ENCODE measurements at regions not wholly inside any gene's neighbourhood (a gene's known extent, or its start where the extent isn't known, plus 50 kb on each side); places are given as distances from the start of the nearest gene placed in this dataset.

- CTCF ChIA-PET: no interaction called here
- POLR2A ChIA-PET: no interaction called here
- DNase-seq (ENCODE audit: extremely low spot score): no peak
- TF ChIP-seq ELF4 (IDR thresholded peaks at IDR 0.05): no peak
- TF ChIP-seq BHLHE40 (IDR thresholded peaks at IDR 0.05; ENCODE audit: borderline replicate concordance): no peak
- no peak for TF ChIP-seq CTBP1 (IDR thresholded peaks at IDR 0.05; ENCODE audit: borderline replicate concordance)
- no peak for TF ChIP-seq LEF1 (IDR thresholded peaks at IDR 0.05; ENCODE audit: borderline replicate concordance)
- no peak for TF ChIP-seq TARDBP (IDR thresholded peaks at IDR 0.05)
- TF ChIP-seq SUZ12 (IDR thresholded peaks at IDR 0.05): no peak
These were observed 54.1 kb upstream of the SALL4 start for GRCh38 chr20:51856432-51856831.

GRCh38 chr20:51854921-51855320, 52.6 kb upstream of the SALL4 start:
- no peak for DNase-seq (ENCODE audit: extremely low spot score)
- no peak for TF ChIP-seq ZNF384 (IDR thresholded peaks at IDR 0.05)
- no peak for TF ChIP-seq NFRKB (IDR thresholded peaks at IDR 0.05)
- no peak for TF ChIP-seq FOXM1 (IDR thresholded peaks at IDR 0.05; ENCODE audit: borderline replicate concordance)
- TF ChIP-seq FOXK2 (IDR thresholded peaks at IDR 0.05): no peak
- TF ChIP-seq CTBP1 (IDR thresholded peaks at IDR 0.05; ENCODE audit: borderline replicate concordance): no peak
- TF ChIP-seq L3MBTL2 (conservative IDR thresholded peaks at IDR 0.05): no peak
- no peak for TF ChIP-seq SUZ12 (IDR thresholded peaks at IDR 0.05)
- no peak for TF ChIP-seq ELF4 (IDR thresholded peaks at IDR 0.05)
- no peak for TF ChIP-seq SP1 (IDR thresholded peaks at IDR 0.05)
- no peak for TF ChIP-seq LEF1 (IDR thresholded peaks at IDR 0.05; ENCODE audit: borderline replicate concordance)
- no peak for TF ChIP-seq BHLHE40 (IDR thresholded peaks at IDR 0.05; ENCODE audit: borderline replicate concordance)
- no peak for TF ChIP-seq PKNOX1 (IDR thresholded peaks at IDR 0.05)
- no peak for TF ChIP-seq FOXA1 (IDR thresholded peaks at IDR 0.05)
- TF ChIP-seq HDGF (IDR thresholded peaks at IDR 0.05; ENCODE audit: borderline replicate concordance): no peak
- TF ChIP-seq ARNT (IDR thresholded peaks at IDR 0.05): no peak
- TF ChIP-seq TARDBP (IDR thresholded peaks at IDR 0.05): no peak
- ChIA-PET CTCF (interaction anchor here (0.6 to 0.8 kb wide), 3 partner anchors 10 to 412 kb away, joined by 3 read pairs; no protein-coding TSS in a partner anchor), POLR2A (no interaction called here)
